Medulla oblongata (tissue), 1 donor: ENCODE measurements at regions not wholly inside any gene's neighbourhood (a gene's known extent, or its start where the extent isn't known, plus 50 kb on each side); places are given as distances from the start of the nearest gene placed in this dataset.
A peak's percentile ranks its signal among the peaks of the same experiment; 100 is the strongest.
"Not testable (repeated sequence)": the region's sequence is repeated elsewhere in the genome, so short reads cannot be mapped to it uniquely, and the experiment has no call there.

Source experiments
- DNase-seq: peaks from one replicate; pipeline ENCODE4 v3.0.0-alpha.2; 2015; ENCODE audit errors: extremely low spot score

DNA sequence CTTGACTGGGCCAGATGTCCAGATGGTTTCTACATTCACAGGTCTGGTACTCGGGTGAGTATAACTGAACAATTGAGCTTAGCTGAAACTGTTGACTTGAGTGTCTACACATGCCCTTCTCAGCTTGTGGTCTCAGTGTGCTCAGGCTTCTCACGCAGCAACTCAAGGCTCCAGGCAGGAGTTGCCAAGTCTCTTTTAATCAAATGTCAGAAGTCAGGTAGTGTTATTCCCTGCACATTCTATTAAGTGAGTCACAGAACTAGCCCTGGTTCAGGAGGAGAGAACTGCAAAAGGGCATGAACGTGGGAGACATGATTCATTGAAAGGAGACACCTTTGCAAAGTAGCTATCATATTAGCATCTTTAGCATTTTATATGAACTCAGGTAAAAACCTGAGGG is 199.3 kb upstream of the ACTBL2 start:
- no peak for DNase-seq

DNA sequence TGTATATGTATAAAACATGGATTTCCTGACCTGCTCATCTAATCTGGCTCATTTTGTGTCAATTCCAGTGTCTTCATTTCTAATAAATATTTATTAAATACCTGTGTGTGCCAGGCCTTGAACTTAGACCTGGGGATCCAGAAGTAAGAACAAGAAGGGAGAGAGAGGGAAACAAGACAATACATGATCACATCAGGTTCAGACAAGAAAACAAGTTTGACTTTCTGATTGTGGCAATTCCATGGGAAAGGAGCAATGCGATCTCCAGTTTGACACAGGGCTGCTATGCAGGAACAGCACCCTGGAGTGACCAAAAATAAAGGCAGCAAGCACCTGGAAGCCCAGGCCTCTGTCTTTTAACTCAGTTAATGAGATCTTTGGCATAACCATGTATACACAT is 198.1 kb upstream of the ACTBL2 start:
- DNase-seq: no peak

DNA sequence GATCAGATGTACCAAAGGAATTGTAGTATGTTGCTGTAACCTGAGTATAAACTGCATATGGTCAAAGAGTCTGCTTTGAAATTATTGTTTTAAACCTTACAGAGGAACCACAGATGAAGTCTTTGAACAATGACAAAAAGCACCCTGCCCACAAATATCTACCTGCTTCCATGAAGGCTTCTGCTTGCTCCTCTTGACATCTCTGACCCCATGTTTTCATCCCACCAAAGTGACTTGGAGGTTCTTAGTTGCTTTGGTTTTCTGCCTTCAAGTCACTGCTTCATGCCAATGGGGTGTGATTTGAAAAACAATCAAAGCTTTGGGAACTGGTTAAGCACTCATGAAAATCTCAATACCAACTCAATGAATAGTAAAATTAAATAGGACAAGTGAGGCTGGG is 194.6 kb upstream of the ACTBL2 start:
- no peak for DNase-seq

DNA sequence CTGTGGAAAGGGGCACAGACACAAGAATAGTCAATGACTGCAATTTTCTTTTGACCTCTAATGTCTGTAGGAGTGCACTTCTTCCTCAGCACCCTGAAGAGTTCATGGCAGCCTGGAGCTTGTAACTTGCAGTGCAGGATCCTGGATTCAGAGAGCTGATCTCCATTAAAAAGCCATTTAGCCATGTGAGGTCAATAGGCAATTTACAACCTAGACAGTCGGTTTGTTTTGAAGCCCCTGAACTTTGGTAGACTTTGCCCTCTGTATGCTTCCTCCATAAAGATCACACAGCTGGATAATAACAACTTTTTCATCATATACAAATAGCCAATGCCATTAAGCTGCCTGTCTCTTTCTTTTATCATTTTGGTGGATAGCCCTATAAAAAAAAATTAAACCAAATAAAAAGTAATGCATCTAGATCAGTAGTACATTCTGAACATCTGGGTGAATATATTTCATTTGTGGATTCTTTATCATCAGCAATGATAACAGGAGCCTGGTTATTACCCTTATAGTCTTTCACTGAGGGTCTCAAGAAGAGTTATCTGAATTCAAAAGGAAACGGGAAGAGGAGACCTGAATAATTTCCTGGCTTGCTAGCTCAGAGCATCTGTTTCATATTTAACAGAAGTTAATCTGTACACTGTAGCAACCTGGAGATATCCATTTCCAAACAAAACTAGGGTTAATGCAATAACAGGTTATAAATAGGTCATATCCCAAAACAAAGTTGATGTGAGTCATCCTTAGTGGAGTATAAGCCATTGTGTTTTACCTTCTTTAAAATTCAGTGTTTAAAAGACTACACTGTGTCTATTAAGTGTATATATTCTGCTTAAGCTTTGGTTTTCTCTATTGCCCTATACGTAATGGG is 193.8 kb upstream of the ACTBL2 start:
- no peak for DNase-seq

DNA sequence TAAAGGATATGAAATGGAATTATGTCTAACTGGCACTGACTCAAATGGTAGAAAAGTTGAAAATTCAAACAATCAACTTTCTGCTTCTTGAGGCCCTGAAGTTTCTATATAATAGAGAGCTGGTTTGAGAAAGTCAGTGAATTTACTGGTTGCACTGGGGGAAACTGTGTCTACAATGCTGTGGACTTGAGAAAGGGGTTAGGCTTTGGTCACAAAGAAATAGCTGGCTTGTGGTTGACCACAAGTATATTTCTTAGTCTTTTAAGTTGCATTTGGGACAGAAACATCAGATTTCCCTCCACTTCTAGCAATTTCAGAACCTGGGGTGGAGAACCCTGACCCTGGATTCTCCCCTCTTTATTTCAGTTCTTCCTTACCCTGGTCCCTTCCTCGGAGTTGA is 192.6 kb upstream of the ACTBL2 start:
- no peak for DNase-seq

DNA sequence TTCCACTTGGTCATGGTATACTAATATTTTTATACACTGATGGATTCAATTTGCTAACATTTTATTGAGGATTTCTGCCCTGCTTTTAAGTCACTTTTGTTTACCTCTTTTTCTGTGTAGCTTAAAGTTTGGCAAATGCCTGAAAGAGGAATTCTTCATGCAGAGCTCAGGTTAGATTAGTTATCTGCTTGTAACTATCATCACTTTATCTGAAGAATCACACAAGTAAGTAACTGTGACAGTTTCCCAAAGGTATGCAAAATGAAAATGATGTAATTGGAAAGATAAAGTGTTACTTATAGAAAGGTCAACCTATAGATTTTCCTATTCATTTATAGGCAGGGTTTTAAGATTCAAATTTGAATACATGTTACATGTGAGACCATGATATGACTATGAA is 188.8 kb upstream of the ACTBL2 start:
- DNase-seq: no peak

DNA sequence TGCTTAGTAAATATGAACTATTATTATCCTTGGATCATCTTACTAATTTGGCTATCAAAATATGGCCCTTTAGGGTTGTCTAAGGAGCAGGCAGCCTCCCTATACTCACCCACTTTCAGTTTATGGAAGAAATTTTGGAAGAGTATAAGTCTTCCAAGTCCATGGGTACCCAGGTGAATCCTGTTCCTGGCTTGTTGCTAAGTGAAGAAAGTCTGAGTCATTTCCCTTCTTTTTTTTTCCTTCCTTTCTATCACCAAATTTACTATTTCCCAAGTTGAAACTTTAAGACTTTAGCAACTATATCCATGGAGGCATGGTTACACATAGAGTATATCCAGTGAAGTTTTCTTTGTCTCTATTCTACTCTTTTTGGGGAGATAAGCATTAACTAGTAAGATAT is 184.0 kb upstream of the ACTBL2 start:
- no peak for DNase-seq

DNA sequence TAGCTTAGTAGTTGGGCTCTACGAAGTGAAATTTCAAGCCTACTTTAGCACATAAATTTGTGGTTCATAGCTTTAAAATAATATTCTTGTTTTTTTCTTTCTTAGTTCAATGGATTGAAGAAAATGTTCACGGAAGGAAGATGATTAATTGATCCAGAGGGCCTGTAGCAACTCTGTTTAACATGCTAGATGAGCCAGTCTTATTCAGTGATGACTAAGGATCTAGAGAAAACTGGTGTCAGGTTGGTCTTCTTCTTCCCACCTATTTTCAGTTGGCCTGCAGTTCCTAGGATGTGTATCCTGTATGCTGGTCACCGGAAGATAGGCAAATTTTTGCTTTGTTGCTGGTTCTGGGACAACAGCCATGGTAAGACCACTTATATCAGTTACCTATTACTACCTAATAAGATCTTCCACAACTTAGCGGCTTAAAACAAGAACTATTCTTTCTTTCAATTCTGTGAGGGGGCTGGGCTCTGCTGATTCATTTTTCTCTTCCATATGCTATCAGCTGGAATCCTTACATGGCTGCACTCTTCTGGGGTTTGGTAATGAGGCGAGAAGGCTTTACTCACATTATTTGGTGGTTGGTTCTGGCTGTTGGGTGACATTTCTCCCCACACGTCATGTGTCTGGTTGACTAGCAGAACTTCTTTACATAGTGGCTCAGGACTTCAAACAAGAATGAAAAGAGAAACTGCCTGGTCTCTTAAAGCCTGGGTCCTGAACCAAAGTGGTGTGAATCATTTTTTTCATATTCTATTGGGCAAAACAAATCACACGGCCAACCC is 182.7 kb upstream of the ACTBL2 start:
- no peak for DNase-seq

DNA sequence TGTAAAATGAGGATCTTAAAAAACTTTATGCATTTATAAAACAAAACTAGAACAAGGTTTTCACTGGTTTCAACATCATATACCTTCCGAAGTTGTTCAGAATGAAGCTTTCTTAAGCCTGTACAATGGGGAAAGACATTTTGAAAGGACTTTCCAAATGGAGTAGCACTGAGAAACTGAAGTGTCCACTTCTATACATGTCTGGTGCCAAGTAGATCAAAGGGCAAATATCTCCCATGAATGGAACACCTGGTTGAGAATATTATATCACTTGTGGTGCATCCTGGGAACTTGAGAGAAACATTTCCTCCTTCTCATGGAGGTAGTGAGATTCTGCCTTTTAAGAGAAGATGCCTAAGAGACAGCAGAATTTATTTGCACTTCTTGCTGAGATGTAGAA is 182.1 kb upstream of the ACTBL2 start:
- no peak for DNase-seq

DNA sequence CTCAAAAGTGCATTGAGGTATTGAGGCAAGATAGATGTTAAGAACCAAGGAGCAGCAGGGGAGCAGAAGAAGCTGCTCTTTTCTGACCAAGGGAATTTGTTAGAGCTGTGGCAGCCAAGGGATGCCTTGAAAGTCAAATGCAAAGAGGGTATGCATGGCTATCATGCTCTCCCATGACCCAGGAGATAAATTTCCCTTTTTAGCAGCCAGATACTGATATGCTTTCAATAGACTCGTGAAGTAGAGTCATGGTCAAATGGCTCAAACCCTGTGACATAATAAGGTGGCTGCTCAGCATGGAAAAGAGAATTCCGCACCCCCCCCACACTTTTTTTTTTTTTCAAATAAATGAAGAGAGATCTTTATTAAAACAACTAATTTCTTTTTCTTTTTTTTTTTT is 180.9 kb upstream of the ACTBL2 start:
- no peak for DNase-seq

DNA sequence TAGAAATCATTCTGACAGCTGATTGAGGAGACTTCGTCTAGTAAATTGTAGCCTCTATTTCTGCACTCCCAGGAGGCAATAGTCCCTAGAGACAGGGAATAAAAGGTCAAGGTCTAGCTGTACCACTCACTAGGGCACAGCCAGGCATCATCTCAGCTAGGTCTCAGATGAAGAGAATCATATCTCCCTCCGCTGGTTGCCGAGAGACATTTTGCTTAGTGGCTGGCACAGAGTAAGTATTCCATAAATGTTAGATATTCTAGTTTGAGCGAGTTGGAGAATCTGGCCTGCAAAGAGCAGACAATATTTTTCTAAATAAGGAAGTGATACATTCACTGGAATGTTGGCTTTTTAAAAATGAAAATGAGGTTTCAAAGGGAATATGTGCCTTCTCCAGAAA is 180.4 kb upstream of the ACTBL2 start:
- no peak for DNase-seq

DNA sequence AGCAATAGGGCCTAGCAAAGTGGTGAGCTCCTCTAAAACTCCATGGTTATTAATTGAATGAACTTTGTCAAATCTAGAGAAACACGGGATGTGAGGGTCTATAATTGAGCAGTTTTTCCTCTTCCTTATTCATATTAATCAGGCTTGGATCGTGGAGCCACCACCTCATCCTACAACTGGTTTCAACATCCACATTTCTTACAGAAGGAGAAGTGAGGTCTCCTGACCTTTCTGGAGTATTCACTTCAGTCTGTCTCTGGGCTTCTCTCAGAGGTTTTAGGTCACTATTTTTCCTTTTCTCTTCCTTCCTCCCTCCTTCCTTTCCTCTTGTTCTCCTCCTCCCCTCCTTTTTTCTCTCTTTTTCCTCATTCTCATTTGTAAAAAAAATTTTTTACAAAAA is 177.3 kb upstream of the ACTBL2 start:
- DNase-seq: peak; percentile 60

DNA sequence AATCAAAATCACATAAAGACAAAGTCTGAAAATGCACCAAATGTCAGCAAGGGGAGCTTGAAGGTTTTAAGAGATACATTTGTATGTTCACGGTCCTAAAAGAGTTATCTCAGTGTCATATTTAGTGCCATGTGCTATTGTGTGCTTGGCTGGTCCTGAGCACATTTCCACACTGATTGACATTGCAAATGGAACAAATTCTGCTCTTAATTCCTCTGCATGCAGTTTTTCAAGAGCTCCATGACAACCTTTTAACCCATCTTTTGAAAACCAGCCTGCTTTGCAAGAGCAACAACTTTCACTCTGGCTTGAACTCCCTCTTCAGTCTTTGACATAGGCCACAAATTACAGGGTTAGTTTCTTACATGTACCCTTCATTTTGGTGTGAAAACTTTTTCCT is 175.4 kb upstream of the ACTBL2 start:
- peak; percentile 39 for DNase-seq

DNA sequence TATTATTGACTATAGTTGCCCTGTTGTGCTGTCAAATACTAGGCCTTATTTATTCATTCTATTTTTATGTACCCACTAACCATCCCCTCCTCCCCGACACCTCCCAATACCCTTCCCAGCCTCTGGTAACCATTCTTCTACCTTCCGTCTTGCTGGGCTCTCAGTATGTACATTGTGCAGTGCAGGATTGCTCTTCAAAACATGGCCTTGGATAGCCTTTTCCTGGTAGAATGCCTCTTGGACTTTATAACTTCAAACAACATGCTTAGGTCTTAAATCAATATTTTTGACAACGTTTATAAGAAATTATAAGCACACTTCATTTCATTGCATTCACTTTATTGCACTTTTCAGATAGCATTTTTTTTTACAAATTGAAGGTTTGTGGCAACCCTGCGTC is 172.6 kb upstream of the ACTBL2 start:
- no peak for DNase-seq

DNA sequence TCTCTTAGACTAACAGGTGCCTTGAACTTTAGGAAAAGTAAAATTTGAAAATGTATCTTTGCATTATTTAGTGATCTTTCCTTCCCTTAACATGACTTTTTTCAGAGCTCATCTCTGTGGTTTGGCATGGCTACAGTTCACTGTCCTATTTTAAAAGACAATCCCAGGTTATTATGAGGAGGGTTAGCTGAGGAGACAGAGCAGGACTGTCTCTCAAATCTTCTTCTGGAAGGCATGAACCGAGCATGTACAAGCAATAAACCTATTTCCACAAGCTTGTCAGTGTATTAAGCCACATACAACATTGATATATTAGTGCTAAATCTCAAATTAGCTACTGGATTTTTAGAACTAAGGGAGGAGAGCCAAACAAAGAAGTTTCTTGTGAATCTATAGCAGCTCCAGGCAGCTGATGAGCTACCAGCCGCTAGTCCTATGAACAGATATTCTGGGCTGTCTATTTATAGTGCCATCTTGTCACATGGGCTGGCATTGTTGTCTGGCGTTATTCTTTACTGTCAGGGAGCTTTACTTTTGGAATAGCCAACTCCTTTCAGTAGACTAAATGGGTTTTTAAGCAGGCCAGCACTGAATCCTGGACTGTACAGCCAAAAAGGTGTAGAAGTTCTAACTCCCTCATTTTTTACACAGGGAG is 171.2 kb upstream of the ACTBL2 start:
- peak; percentile 87 for DNase-seq

DNA sequence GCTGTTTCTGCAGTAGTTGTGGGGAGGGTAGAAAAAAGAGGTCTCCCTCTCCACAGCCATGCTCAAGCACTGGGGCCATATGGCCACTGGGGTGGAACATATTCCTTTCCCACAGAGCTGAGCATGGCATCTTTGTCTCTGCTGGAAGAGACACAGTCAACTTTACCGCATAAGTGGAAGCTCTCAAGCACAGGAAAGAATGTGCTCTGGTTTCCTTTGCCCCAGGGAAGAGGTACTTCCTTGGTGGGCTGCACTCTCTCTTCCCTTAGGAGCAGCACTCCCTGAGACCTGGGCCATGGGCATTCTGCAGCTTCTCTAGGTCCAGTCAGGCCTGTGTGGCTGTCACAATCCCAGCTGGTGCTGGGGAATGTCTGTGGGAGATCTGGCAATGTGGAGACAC is 168.5 kb upstream of the ACTBL2 start:
- no peak for DNase-seq

DNA sequence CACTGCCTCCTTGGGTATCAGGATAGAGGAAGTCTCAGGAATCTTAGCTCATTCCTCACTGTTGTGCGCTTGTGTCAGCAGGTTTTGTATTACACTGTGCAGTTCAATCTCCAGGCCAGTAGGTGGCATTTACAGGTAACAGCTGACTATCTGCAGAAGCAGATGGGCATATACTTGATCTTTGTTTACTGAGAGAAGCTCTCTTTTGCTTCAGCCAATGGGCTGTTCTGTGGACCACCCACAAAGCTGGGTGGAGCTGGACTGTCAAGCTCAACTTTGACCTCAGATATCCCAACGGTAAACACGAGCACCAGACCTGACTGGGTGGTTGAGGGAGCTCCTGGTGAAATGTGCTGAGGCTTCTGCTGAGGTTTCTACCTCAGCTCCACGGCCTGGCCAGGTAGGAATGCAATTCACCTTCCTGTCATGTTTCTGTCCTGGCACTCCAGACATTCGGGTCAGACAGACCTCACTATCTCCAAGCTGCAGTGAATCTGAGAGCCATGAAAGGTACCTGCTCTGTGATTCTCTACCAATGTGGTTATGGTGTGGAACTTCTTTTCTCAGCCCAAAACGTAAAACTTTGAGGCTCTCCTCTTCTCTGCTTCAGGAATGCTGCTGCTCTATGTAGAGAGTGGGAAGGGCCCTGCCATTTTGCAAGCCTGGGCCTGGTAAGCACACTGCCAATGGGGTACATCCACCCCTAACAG is 167.9 kb upstream of the ACTBL2 start:
- peak; percentile 22 for DNase-seq

DNA sequence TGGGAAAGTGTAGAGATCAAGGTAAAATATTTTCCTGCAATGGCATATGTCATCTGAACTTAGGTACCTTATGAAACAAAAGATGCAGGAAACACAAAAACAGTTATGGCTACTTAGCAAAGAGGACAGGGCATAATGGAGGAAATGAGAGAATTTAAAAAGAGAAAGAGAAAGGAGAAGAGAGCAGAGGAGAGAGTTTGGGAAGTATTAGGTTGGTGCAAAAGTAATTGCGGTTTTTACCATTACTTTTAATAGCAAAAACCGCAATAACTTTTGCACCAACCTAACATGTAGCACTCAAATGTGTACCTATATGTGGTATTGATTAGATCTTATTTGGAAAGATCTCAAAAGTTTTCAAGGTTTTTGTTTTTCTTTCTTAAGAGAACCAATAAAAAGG is 160.1 kb upstream of the ACTBL2 start:
- no peak for DNase-seq

DNA sequence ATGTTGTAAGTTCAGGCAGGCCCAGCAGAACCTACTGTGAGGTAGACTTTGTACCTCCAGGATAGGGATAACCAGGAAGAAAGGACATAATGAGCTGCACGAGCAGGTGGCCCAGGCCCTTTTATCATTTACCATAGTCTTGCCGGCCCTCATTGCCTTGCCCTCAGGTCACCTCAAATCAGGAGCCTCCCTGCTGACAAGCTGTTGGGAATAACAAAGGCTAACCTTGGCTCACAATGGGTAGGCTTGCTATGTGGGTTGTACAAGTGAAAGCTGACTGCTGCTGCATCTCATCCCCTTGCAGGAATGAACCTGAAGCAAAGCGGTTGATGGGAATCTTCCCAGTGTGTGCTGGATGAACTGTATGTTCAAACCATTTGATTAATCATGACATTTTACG is 159.5 kb upstream of the ACTBL2 start:
- DNase-seq: no peak

DNA sequence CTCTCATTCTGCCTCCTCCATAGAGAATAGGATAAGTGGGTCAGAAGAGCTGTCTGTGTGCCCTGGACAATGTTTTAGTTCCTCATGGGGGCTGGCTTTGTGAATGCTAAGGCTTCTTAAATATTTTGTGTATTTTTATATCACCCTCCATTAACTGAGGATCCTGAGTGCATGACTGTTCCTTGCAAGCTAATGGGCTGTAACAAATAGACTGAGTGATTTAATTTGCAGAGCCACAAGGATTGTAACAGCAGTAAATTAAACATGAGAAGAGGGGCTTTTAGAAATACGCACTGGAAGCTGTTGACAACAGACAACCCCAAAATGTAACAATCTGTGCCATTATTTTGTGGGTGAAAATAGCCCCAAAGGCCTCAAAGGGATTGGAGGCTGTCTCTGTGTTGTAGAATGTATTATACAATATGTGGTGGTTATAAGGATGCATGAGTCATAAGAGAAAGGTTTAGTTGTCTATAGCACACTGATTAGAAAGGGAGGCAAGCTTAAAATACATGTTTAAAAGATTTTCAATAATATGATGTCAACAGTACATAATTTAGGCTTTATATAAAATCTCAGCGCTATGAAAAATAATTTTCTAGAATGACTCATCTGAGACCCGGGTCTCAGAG is 152.7 kb upstream of the ACTBL2 start:
- no peak for DNase-seq

DNA sequence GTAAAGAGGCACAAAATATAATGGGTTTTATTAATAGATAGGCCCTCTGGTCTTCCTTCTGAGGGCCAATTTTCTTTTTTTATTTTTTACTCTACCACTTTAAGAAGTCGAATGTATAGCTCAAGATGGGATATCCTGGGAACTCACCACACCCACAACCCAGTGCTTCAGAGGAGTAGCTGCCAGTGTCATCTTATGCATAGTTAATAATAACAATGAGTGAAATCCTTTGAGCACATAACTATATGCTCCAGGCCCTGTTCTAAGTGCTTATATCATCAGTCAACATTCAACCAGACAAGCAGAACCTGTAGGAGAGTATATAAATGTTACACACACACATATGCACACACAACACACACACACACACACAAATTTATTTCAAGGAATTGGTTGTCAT is 150.3 kb upstream of the ACTBL2 start:
- DNase-seq: no peak

DNA sequence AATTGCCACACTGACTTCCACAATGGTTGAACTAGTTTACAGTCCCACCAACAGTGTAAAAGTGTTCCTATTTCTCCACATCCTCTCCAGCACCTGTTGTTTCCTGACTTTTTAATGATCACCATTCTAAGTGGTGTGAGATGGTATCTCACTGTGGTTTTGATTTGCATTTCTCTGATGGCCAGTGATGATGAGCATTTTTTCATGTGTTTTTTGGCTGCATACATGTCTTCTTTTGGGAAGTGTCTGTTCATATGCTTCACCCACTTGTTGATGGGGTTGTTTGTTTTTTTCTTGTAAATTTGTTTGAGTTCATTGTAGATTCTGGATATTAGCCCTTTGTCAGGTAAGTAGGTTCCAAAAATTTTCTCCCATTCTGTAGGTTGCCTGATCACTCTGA is 148.5 kb upstream of the ACTBL2 start:
- not testable (repeated sequence) for DNase-seq
